Adrenal gland (tissue), 5 donors: ENCODE measurements at regions not wholly inside any gene's neighbourhood (a gene's known extent, or its start where the extent isn't known, plus 50 kb on each side); places are given as distances from the start of the nearest gene placed in this dataset.

Experiments
- CTCF ChIP-seq, 6 experiments: fragments of 450-650 bp in 4 of 6; fragments of 200-600 bp in 2 of 6; sonication (generic) in 1 of 6; IDR thresholded peaks; 1 replicate in 5 of 6; 2 replicates in 1 of 6; pipeline versions ENCODE4 v1.5.1 to v1.8.0; 2016 to 2021; ENCODE audit warnings: antibody characterized with exemption in 6 of 6, mild to moderate bottlenecking in 2 of 6, moderate library complexity in 1 of 6
- POLR2A ChIP-seq, 2 donors: fragments of 450-650 bp; IDR thresholded peaks; one replicate each; pipeline ENCODE4 v1.6.1; 2017; ENCODE audit warnings: antibody characterized with exemption in 2 of 2, mild to moderate bottlenecking in 2 of 2, moderate library complexity in 1 of 2
- donor health status: DM: no; HTN: no; CAD: no.

GRCh38 chr16:58863042-58863441, 128.9 kb upstream of the GOT2 start:
- TF ChIP-seq POLR2A (IDR thresholded peaks at IDR 0.05) (no peak), CTCF (IDR thresholded peaks at IDR 0.05) (no peak)
